Karpas-422 (cell line): ENCODE measurements at regions not wholly inside any gene's neighbourhood (a gene's known extent, or its start where the extent isn't known, plus 50 kb on each side); places are given as distances from the start of the nearest gene placed in this dataset.

ENCODE experiments used
- DNase-seq: peaks from one replicate; pipeline ENCODE4 v3.0.0-alpha.2; 2015
- H2AFZ ChIP-seq: fragments of 200-600 bp; sonication (generic); 2 replicates; pipeline ENCODE4 v1.6.1; 2014; ENCODE audit warnings: antibody characterized with exemption, low read length, mixed read lengths
- H3K27ac ChIP-seq: fragments of 200-600 bp; sonication (generic); 2 replicates; pipeline ENCODE4 v1.5.1; 2014; ENCODE audit warnings: mild to moderate bottlenecking, low read length, moderate library complexity
- H3K27me3 ChIP-seq: fragments of 200-600 bp; sonication (generic); 2 replicates; pipeline ENCODE4 v1.6.1; 2014; ENCODE audit warnings: low read length, mixed read lengths
- H3K36me3 ChIP-seq: fragments of 200-600 bp; sonication (generic); 2 replicates; pipeline ENCODE4 v1.6.1; 2014; ENCODE audit warnings: low read length, mixed read lengths; ENCODE audit not compliant: insufficient read depth
- H3K4me1 ChIP-seq: fragments of 200-600 bp; sonication (generic); 2 replicates; pipeline ENCODE4 v1.6.1; 2014; ENCODE audit warnings: mild to moderate bottlenecking, low read length, mixed read lengths
- H3K4me2 ChIP-seq: fragments of 200-600 bp; sonication (generic); 2 replicates; pipeline ENCODE4 v1.6.1; 2014; ENCODE audit warnings: low read length, low read depth, mild to moderate bottlenecking; ENCODE audit not compliant: poor library complexity, severe bottlenecking
- H3K4me3 ChIP-seq: fragments of 200-600 bp; sonication (generic); 2 replicates; pipeline ENCODE4 v1.5.1; 2014; ENCODE audit warnings: mild to moderate bottlenecking, antibody characterized with exemption, low read length, mixed read lengths
- H3K79me2 ChIP-seq: fragments of 200-600 bp; sonication (generic); 2 replicates; pipeline ENCODE4 v1.6.1; 2014; ENCODE audit warnings: mild to moderate bottlenecking, low read length, mixed read lengths
- H3K9ac ChIP-seq: fragments of 200-600 bp; sonication (generic); 2 replicates; pipeline ENCODE4 v1.6.0; 2014; ENCODE audit warnings: low read length
- H3K9me2 ChIP-seq: fragments of 200-600 bp; sonication (generic), shearing (Covaris generic); replicated peaks from 2 replicates; pipeline ENCODE4 v1.6.0; 2014; ENCODE audit warnings: mild to moderate bottlenecking, low read length, moderate library complexity; ENCODE audit not compliant: insufficient read depth
- H3K9me3 ChIP-seq: fragments of 300-700, 200-600 bp; sonication (generic); 2 replicates; pipeline ENCODE4 v1.6.1; 2014; ENCODE audit warnings: low read length, mixed read lengths
- H4K20me1 ChIP-seq: fragments of 200-600 bp; sonication (generic); 2 replicates; pipeline ENCODE4 v1.6.1; 2014; ENCODE audit warnings: mild to moderate bottlenecking, antibody characterized with exemption, low read length, low read depth; ENCODE audit not compliant: insufficient read depth

DNA sequence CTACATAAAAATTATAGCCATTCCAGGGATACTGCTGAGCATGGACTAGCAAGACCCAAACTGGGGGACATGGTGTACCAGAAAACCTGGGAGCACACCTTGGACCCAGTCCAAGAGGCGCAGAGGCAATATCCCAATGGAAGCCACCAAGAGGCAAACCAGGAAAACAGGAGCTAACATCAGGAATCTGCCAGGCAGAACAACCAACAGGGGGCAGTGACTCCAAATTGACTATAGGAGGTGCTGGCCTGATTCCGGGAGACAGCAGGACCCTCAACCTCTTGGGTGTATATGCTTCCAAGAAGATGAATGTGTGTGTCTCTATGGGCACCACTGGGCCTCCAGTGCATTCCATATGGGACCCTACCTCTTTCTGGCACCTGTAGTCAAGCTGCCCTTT lies 172.7 kb upstream of the ARL4C start:
- H3K4me1 ChIP-seq = no peaks in the 10 kb centered on the region
- H4K20me1 ChIP-seq = no peaks in the 10 kb centered on the region
- H3K27ac ChIP-seq = no peak overlapping the region
- no peak overlapping the region for H3K4me3 ChIP-seq
- no peak overlapping the region for H3K4me2 ChIP-seq
- H3K9me3 ChIP-seq = no peaks in the 10 kb centered on the region
- H3K27me3 ChIP-seq = no peaks in the 10 kb centered on the region
- H3K9me2 ChIP-seq = no peaks in the 10 kb centered on the region
- no peak overlapping the region for H2AFZ ChIP-seq
- no peak for DNase-seq
- H3K36me3 ChIP-seq = no peaks in the 10 kb centered on the region
- H3K9ac ChIP-seq = no peak overlapping the region
- no peaks in the 10 kb centered on the region for H3K79me2 ChIP-seq

- Histone ChIP-seq H3K36me3 (no peaks in the 10 kb centered on the region), H3K27ac (no peak overlapping the region), H3K9me3 (no peaks in the 10 kb centered on the region), H3K27me3 (no peaks in the 10 kb centered on the region), H3K4me2 (no peak overlapping the region), H3K9ac (no peak overlapping the region), H3K4me3 (no peak overlapping the region), H2AFZ (no peak overlapping the region), H3K4me1 (no peaks in the 10 kb centered on the region), H4K20me1 (no peaks in the 10 kb centered on the region), H3K79me2 (no peaks in the 10 kb centered on the region), H3K9me2 (no peaks in the 10 kb centered on the region)
- DNase-seq = no peak
Measured at GRCh38 chr2:234669001-234669400, 172.1 kb upstream of the ARL4C start.

DNA sequence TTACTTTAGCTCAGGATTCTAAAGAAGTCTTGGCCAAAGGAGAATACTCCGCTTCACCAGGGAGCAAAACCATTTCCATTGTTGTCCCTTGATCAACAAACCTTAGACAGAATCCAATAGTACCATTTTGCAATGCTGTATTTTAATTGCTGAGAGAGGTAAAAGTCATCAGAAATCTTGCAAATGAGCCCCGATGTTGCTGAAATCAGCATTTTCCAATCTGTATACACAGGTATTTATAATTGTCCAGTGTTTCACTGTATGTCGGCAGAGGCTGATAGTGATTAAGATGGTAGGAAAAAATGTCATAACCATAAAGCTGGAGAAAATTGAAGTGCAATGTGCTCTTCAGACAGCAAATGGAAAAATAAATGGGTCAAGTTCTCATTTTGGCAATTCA lies 170.0 kb upstream of the ARL4C start:
- no peak overlapping the region for H2AFZ ChIP-seq
- no peaks in the 10 kb centered on the region for H3K79me2 ChIP-seq
- DNase-seq = no peak
- H4K20me1 ChIP-seq = no peaks in the 10 kb centered on the region
- H3K36me3 ChIP-seq = no peaks in the 10 kb centered on the region
- H3K4me2 ChIP-seq = no peak overlapping the region
- no peaks in the 10 kb centered on the region for H3K4me1 ChIP-seq
- H3K27ac ChIP-seq = no peak overlapping the region
- no peaks in the 10 kb centered on the region for H3K9me2 ChIP-seq
- H3K4me3 ChIP-seq = no peak overlapping the region
- no peak overlapping the region for H3K9ac ChIP-seq
- H3K27me3 ChIP-seq = no peaks in the 10 kb centered on the region
- H3K9me3 ChIP-seq = no peaks in the 10 kb centered on the region

DNA sequence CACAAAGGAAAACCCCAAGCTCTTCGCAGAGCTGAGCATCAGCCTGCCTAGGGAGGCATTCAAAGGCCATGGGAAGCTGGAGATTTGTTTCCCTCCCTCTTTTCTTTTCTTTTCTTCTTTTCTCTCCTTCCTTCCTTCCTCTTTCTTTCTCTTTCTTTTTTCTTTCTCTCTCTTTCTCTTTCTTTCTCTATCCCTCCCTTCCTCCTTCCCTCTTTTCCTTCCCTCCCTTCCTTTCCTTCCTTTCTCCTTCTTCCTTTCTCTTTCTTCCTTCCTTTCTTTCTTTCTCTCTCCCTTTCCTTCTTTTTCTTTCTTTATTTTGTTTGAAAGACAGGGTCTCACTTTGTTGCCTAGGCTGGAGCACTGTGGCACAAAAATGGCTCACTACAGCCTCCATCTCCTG lies 168.4 kb upstream of the ARL4C start:
- DNase-seq = no peak
- H3K9me3 ChIP-seq = no peaks in the 10 kb centered on the region
- no peak overlapping the region for H3K4me2 ChIP-seq
- H3K27me3 ChIP-seq = no peaks in the 10 kb centered on the region
- H3K9ac ChIP-seq = no peak overlapping the region
- H3K4me1 ChIP-seq = no peaks in the 10 kb centered on the region
- H3K27ac ChIP-seq = no peak overlapping the region
- no peaks in the 10 kb centered on the region for H3K9me2 ChIP-seq
- H2AFZ ChIP-seq = no peak overlapping the region
- no peaks in the 10 kb centered on the region for H3K79me2 ChIP-seq
- no peak overlapping the region for H3K4me3 ChIP-seq
- H4K20me1 ChIP-seq = no peaks in the 10 kb centered on the region
- no peaks in the 10 kb centered on the region for H3K36me3 ChIP-seq

DNA sequence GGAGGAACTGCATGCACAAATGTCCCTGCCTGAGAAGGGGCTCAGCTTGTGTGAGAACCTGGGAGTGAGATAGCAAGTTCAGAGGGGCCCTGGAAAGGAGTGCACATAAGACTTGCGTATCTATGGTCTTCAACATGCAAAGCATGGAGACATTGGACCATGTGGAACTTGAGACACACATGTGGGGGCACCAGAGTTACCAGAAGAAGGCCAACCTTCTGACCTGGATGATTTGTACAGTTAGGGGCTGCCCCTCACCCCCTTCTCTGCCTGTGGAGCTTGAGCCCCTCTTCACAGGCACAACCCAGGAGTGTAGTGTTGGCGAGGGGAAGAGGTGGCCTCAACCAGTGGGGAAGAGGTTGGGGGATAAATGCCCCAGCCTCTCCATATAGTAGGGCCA lies 165.0 kb upstream of the ARL4C start:
- DNase-seq = no peak
- no peak overlapping the region for H3K9ac ChIP-seq
- no peaks in the 10 kb centered on the region for H3K9me2 ChIP-seq

DNA sequence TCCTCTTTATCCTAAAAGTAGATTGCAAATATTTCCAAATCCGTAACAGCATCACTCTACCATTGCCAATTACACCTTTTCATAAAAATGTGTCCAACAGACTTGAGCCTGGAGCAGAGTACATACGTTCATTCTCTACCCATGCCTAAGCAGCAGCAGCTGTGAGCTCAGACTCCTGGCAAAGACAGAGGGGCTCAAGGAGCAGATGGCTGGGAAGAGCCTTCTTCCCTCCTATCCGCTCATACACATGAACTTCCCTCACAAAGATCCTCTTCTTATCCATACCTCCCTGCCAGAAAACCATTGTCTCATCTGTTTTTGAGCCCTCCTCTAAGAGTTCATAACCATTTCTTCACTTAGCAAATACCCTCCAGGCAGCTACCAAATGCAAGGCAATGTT lies 164.3 kb upstream of the ARL4C start:
- H2AFZ ChIP-seq = no peak overlapping the region
- no peaks in the 10 kb centered on the region for H3K79me2 ChIP-seq
- no peak for DNase-seq
- H3K4me2 ChIP-seq = no peak overlapping the region
- H3K4me3 ChIP-seq = no peak overlapping the region
- H3K36me3 ChIP-seq = no peaks in the 10 kb centered on the region
- H3K4me1 ChIP-seq = no peaks in the 10 kb centered on the region
- H4K20me1 ChIP-seq = no peaks in the 10 kb centered on the region
- no peaks in the 10 kb centered on the region for H3K9me2 ChIP-seq
- no peak overlapping the region for H3K27ac ChIP-seq
- no peaks in the 10 kb centered on the region for H3K27me3 ChIP-seq
- H3K9ac ChIP-seq = no peak overlapping the region
- H3K9me3 ChIP-seq = no peaks in the 10 kb centered on the region

More for the DNA sequence above, 165.0 kb upstream of the ARL4C start:
- Histone ChIP-seq H3K27ac (no peak overlapping the region), H4K20me1 (no peaks in the 10 kb centered on the region), H3K4me2 (no peak overlapping the region), H2AFZ (no peak overlapping the region), H3K4me1 (no peaks in the 10 kb centered on the region), H3K27me3 (no peaks in the 10 kb centered on the region), H3K36me3 (no peaks in the 10 kb centered on the region), H3K9me3 (no peaks in the 10 kb centered on the region), H3K79me2 (no peaks in the 10 kb centered on the region), H3K4me3 (no peak overlapping the region)

- Histone ChIP-seq H4K20me1 (no peaks in the 10 kb centered on the region), H3K4me3 (no peak overlapping the region), H3K27ac (no peak overlapping the region), H3K79me2 (no peaks in the 10 kb centered on the region), H3K9me3 (no peaks in the 10 kb centered on the region), H3K4me1 (no peaks in the 10 kb centered on the region), H2AFZ (no peak overlapping the region), H3K36me3 (no peaks in the 10 kb centered on the region), H3K27me3 (no peaks in the 10 kb centered on the region), H3K4me2 (no peak overlapping the region), H3K9me2 (no peaks in the 10 kb centered on the region), H3K9ac (no peak overlapping the region)
- no peak for DNase-seq
Measured at GRCh38 chr2:234655706-234656105, 158.8 kb upstream of the ARL4C start.

DNA sequence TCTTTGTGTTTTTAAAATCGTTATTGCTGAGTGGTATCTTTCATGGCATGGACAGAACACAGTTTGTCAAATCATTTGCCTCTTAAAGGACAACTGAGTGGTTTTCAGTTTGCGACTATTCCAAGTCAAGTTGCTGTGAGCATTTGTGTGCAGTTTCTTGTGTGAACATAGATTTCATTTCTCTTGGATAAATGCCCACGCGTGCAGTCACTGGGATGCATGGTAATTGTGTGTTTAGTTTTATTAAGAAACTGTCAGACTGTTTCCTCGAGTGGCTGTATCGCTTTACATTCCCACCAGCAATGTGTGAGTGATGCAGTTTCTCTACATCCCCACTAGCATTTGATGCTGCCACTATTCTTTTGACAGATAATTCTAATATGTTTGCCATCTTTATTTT lies 154.0 kb upstream of the ARL4C start:
- Histone ChIP-seq H4K20me1 (no peaks in the 10 kb centered on the region), H3K9ac (no peak overlapping the region), H3K27me3 (no peaks in the 10 kb centered on the region), H3K9me2 (no peaks in the 10 kb centered on the region), H3K27ac (no peak overlapping the region), H3K4me2 (no peak overlapping the region), H3K79me2 (no peaks in the 10 kb centered on the region), H3K9me3 (no peaks in the 10 kb centered on the region), H3K36me3 (no peaks in the 10 kb centered on the region), H2AFZ (no peak overlapping the region), H3K4me3 (no peak overlapping the region), H3K4me1 (no peaks in the 10 kb centered on the region)
- DNase-seq = no peak

DNA sequence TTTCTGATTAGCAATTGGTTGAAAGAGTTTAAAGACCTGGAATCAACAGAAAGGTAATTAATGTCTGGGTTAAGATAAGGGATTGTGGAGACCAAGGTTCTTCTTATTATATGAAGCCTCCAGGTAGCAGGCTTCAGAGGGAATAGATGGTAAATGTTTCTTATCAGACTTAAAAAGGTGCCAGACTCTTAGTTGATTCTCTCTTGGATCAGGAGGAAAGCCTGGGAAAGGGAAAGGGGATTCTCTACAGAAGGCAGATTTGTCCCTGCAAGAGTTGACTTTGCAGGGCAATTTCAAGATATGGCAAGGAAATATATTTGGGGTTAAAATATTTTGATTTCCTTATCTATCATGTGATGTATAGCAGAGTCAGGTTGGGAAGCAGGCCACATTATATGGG lies 153.1 kb upstream of the ARL4C start:
- DNase-seq = no peak
- no peaks in the 10 kb centered on the region for H4K20me1 ChIP-seq
- H3K9me3 ChIP-seq = no peaks in the 10 kb centered on the region
- no peak overlapping the region for H3K4me3 ChIP-seq
- H3K9me2 ChIP-seq = no peaks in the 10 kb centered on the region
- no peaks in the 10 kb centered on the region for H3K4me1 ChIP-seq
- no peaks in the 10 kb centered on the region for H3K36me3 ChIP-seq
- no peak overlapping the region for H3K4me2 ChIP-seq
- H2AFZ ChIP-seq = no peak overlapping the region
- no peak overlapping the region for H3K9ac ChIP-seq
- H3K27me3 ChIP-seq = no peaks in the 10 kb centered on the region
- no peaks in the 10 kb centered on the region for H3K79me2 ChIP-seq
- H3K27ac ChIP-seq = no peak overlapping the region
